ENCODE measurements at regions not wholly inside any gene's neighbourhood (a gene's known extent, or its start where the extent isn't known, plus 50 kb on each side); places are given as distances from the start of the nearest gene placed in this dataset.

GRCh38 chr18:78853341-78853740, 126.3 kb upstream of the SALL3 start:
- TF ChIP-seq POLR2A (IDR thresholded peaks at IDR 0.05), result no peak
- no peak for TF ChIP-seq CTCF (IDR thresholded peaks at IDR 0.05)
